ENCODE measurements at regions not wholly inside any gene's neighbourhood (a gene's known extent, or its start where the extent isn't known, plus 50 kb on each side); places are given as distances from the start of the nearest gene placed in this dataset.

- no peak overlapping the region for H3K4me3 ChIP-seq (ENCODE audit: low read depth, low read length)
- H3K27me3 ChIP-seq (ENCODE audit: control insufficient read depth, insufficient read depth, low read length) = 0 out of 2 replicates have a peak, but pooled peaks cover 4% of the 10 kb centered on the region
- H3K27ac ChIP-seq (ENCODE audit: low read depth, low read length) = no peak overlapping the region
- H3K9ac ChIP-seq (ENCODE audit: low read length) = no peak overlapping the region
- no peaks in the 10 kb centered on the region for H3K9me3 ChIP-seq (ENCODE audit: control insufficient read depth, insufficient read depth, low read depth, low read length)
- H3K36me3 ChIP-seq (ENCODE audit: control insufficient read depth, insufficient read depth, low read length) = no peaks in the 10 kb centered on the region
- H3K4me1 ChIP-seq (ENCODE audit: control insufficient read depth, insufficient read depth, low read length) = no peaks in the 10 kb centered on the region
Observed at GRCh38 chr7:35551321-35552081, 143.4 kb downstream of the HERPUD2 start.

DNA sequence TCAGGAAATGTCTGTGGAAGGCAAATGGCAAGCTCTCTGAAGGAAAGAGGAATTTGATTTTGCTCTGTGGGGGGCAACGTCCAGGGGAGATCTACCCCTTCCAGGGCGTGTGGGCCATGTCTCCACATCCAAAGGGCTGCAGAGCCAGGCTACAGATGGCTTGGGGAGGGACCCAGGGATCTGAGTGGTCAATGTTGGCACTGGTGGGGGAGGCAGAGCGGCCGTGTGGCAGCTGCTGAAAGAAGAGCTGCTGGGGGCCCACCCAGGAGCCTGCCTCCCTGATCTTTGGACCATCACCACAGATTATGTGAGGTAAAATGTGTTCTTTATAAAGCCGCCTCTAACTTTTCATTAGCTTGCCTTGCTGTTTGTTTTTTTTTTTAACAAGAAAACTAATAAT, 144.1 kb downstream of the HERPUD2 start:
- Histone ChIP-seq H3K4me1 (ENCODE audit: control insufficient read depth, insufficient read depth, low read length) (no peaks in the 10 kb centered on the region), H3K4me3 (ENCODE audit: low read depth, low read length) (no peak overlapping the region), H3K36me3 (ENCODE audit: control insufficient read depth, insufficient read depth, low read length) (no peaks in the 10 kb centered on the region), H3K9ac (ENCODE audit: low read length) (no peak overlapping the region), H3K27ac (ENCODE audit: low read depth, low read length) (no peak overlapping the region), H3K9me3 (ENCODE audit: control insufficient read depth, insufficient read depth, low read depth, low read length) (no peaks in the 10 kb centered on the region), H3K27me3 (ENCODE audit: control insufficient read depth, insufficient read depth, low read length) (peaks cover 4% of the 10 kb centered on the region; the same call in 1 of the 2 replicates)

DNA sequence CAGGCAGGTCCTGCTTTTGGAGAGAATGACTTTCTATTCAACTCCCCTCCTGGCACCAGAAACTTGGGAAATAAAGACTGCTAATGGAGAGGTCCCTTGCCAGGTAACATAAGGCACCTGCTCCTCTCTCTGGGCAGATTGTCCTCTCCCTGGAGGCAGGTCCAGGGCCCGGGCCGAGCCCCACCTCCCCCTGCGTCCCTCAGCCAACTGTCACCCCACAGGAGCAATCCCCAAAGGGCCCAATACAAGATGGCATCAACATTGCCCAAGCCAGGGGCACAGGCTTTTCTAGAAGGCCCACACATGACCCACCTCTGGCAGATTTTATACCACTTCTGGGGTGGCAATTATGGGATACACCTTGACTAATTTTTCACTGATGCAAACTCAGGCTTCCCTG, 145.2 kb downstream of the HERPUD2 start:
- Histone ChIP-seq H3K27me3 (ENCODE audit: control insufficient read depth, insufficient read depth, low read length) (peaks cover 4% of the 10 kb centered on the region; the same call in 1 of the 2 replicates), H3K4me3 (ENCODE audit: low read depth, low read length) (no peak overlapping the region), H3K4me1 (ENCODE audit: control insufficient read depth, insufficient read depth, low read length) (no peaks in the 10 kb centered on the region), H3K27ac (ENCODE audit: low read depth, low read length) (no peak overlapping the region), H3K9me3 (ENCODE audit: control insufficient read depth, insufficient read depth, low read depth, low read length) (no peaks in the 10 kb centered on the region), H3K9ac (ENCODE audit: low read length) (no peak overlapping the region), H3K36me3 (ENCODE audit: control insufficient read depth, insufficient read depth, low read length) (no peaks in the 10 kb centered on the region)

DNA sequence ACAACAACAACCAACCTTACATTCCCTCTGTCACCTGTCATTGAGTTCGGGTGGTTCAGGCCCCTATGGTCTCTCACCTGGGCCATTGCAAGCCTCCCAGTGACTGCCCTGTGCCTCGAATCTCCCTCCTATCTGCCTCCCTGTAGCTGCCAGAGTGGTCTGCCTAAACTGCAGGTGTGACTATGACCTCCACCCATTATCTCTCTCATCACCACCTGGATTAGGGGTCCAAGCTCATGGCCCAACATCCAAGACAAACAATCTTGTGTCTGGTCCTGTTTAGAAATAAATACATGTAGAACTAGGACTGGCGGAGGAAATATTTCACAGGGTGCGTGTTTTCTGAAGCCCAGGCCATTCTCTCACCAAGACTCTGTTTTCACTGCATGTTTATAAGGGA, 146.6 kb downstream of the HERPUD2 start:
- Histone ChIP-seq H3K36me3 (ENCODE audit: control insufficient read depth, insufficient read depth, low read length) (no peaks in the 10 kb centered on the region), H3K9ac (ENCODE audit: low read length) (no peak overlapping the region), H3K9me3 (ENCODE audit: control insufficient read depth, insufficient read depth, low read depth, low read length) (no peaks in the 10 kb centered on the region), H3K4me1 (ENCODE audit: control insufficient read depth, insufficient read depth, low read length) (no peaks in the 10 kb centered on the region), H3K4me3 (ENCODE audit: low read depth, low read length) (no peak overlapping the region), H3K27me3 (ENCODE audit: control insufficient read depth, insufficient read depth, low read length) (peaks cover 4% of the 10 kb centered on the region; the same call in 1 of the 2 replicates), H3K27ac (ENCODE audit: low read depth, low read length) (no peak overlapping the region)

- no peaks in the 10 kb centered on the region for H3K36me3 ChIP-seq (ENCODE audit: control insufficient read depth, insufficient read depth, low read length)
- H3K9ac ChIP-seq (ENCODE audit: low read length) = no peak overlapping the region
- no peak overlapping the region for H3K4me3 ChIP-seq (ENCODE audit: low read depth, low read length)
- H3K27me3 ChIP-seq (ENCODE audit: control insufficient read depth, insufficient read depth, low read length) = peaks cover 4% of the 10 kb centered on the region; the same call in 1 of the 2 replicates
- no peak overlapping the region for H3K27ac ChIP-seq (ENCODE audit: low read depth, low read length)
- no peaks in the 10 kb centered on the region for H3K4me1 ChIP-seq (ENCODE audit: control insufficient read depth, insufficient read depth, low read length)
- H3K9me3 ChIP-seq (ENCODE audit: control insufficient read depth, insufficient read depth, low read depth, low read length) = no peaks in the 10 kb centered on the region
Observed at GRCh38 chr7:35546691-35547429, 148.1 kb downstream of the HERPUD2 start.

DNA sequence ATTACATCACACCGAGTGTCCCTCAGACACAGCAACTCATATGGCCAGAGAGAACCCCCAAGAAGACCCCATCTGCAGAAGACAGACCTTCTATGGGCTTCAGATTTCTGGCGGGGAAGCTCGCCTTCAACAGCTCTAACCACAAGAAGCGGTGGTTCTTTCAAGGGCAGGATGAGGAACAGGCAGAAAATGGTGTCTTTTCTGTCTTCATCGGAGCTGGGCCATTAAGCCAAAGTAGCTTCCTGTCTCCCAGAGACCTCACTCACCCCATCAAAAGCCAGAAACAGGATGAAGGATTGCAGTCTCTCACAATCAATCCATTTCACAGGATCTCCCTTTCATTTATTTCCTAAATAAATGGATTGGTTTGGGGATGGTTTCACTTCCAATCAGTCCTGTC, 149.1 kb downstream of the HERPUD2 start:
- no peaks in the 10 kb centered on the region for H3K36me3 ChIP-seq (ENCODE audit: control insufficient read depth, insufficient read depth, low read length)
- no peak overlapping the region for H3K4me3 ChIP-seq (ENCODE audit: low read depth, low read length)
- H3K27ac ChIP-seq (ENCODE audit: low read depth, low read length) = no peak overlapping the region
- H3K9ac ChIP-seq (ENCODE audit: low read length) = no peak overlapping the region
- H3K9me3 ChIP-seq (ENCODE audit: control insufficient read depth, insufficient read depth, low read depth, low read length) = no peaks in the 10 kb centered on the region
- H3K27me3 ChIP-seq (ENCODE audit: control insufficient read depth, insufficient read depth, low read length) = peaks cover 4% of the 10 kb centered on the region; the same call in 1 of the 2 replicates
- no peaks in the 10 kb centered on the region for H3K4me1 ChIP-seq (ENCODE audit: control insufficient read depth, insufficient read depth, low read length)

- no peaks in the 10 kb centered on the region for H3K9me3 ChIP-seq (ENCODE audit: control insufficient read depth, insufficient read depth, low read depth, low read length)
- H3K4me1 ChIP-seq (ENCODE audit: control insufficient read depth, insufficient read depth, low read length) = no peaks in the 10 kb centered on the region
- H3K9ac ChIP-seq (ENCODE audit: low read length) = no peak overlapping the region
- H3K36me3 ChIP-seq (ENCODE audit: control insufficient read depth, insufficient read depth, low read length) = no peaks in the 10 kb centered on the region
- no peak overlapping the region for H3K27ac ChIP-seq (ENCODE audit: low read depth, low read length)
- peaks cover 5% of the 10 kb centered on the region; the same call in 1 of the 2 replicates for H3K27me3 ChIP-seq (ENCODE audit: control insufficient read depth, insufficient read depth, low read length)
- H3K4me3 ChIP-seq (ENCODE audit: low read depth, low read length) = no peak overlapping the region
Observed at GRCh38 chr7:35544028-35544742, 150.8 kb downstream of the HERPUD2 start.

GRCh38 chr7:35537067-35538023, 157.6 kb downstream of the HERPUD2 start:
- H3K36me3 ChIP-seq (ENCODE audit: control insufficient read depth, insufficient read depth, low read length) = no peaks in the 10 kb centered on the region
- no peak overlapping the region for H3K27ac ChIP-seq (ENCODE audit: low read depth, low read length)
- peak overlapping the region; percentile 52 for H3K4me3 ChIP-seq (ENCODE audit: low read depth, low read length)
- H3K4me1 ChIP-seq (ENCODE audit: control insufficient read depth, insufficient read depth, low read length) = no peaks in the 10 kb centered on the region
- no peak overlapping the region for H3K9ac ChIP-seq (ENCODE audit: low read length)
- no peaks in the 10 kb centered on the region for H3K9me3 ChIP-seq (ENCODE audit: control insufficient read depth, insufficient read depth, low read depth, low read length)
- H3K27me3 ChIP-seq (ENCODE audit: control insufficient read depth, insufficient read depth, low read length) = peaks cover 33% of the 10 kb centered on the region

DNA sequence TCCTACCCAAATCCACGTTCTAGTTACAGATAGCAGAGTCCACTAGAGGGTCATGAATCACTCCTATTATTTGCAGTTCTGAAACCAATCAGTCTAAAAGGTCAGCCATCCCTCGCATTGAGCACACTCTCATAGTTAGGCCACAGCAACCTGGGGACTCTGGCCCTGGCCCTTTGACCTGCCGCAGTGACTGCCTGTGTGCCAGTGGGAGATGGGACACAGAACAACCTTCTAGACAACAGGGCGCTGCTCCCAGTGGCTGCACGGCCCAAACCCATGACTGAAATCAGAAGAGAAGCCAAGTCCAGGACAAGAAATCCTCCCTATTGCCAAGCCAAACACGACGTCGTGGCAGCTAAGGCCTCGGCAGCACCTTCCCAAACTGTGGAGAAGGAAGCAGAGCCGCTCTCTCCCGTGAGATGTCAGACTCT, 158.5 kb downstream of the HERPUD2 start:
- H3K4me3 ChIP-seq (ENCODE audit: low read depth, low read length) = no peak overlapping the region
- H3K4me1 ChIP-seq (ENCODE audit: control insufficient read depth, insufficient read depth, low read length) = no peaks in the 10 kb centered on the region
- H3K36me3 ChIP-seq (ENCODE audit: control insufficient read depth, insufficient read depth, low read length) = no peaks in the 10 kb centered on the region
- H3K9me3 ChIP-seq (ENCODE audit: control insufficient read depth, insufficient read depth, low read depth, low read length) = 0 out of 2 replicates have a peak, but pooled peaks cover 2% of the 10 kb centered on the region
- H3K9ac ChIP-seq (ENCODE audit: low read length) = no peak overlapping the region
- H3K27ac ChIP-seq (ENCODE audit: low read depth, low read length) = no peak overlapping the region
- peaks cover 33% of the 10 kb centered on the region for H3K27me3 ChIP-seq (ENCODE audit: control insufficient read depth, insufficient read depth, low read length)

DNA sequence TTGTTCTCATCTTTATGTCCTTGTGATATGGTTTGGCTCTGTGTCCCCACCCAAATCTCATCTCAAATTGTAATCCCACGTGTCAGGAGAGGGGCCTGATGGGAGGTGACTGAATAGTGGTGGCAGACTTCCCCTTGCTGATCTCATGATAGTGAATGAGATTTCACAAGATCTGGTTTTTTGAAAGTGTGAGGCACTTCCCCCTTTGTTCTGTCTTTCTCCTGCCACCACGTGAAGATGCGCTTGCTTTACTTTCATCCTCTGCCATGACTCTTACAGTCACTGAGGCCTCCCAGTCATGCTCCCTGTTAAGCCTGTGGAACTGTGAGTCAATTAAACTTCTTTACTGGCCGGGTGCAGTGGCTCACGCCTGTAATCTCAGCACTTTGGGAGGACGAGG, 161.0 kb downstream of the HERPUD2 start:
- H3K4me1 ChIP-seq (ENCODE audit: control insufficient read depth, insufficient read depth, low read length) = no peaks in the 10 kb centered on the region
- no peak overlapping the region for H3K27ac ChIP-seq (ENCODE audit: low read depth, low read length)
- no peak overlapping the region for H3K9ac ChIP-seq (ENCODE audit: low read length)

More for the DNA sequence above, 161.0 kb downstream of the HERPUD2 start:
- H3K27me3 ChIP-seq (ENCODE audit: control insufficient read depth, insufficient read depth, low read length) = peaks cover 29% of the 10 kb centered on the region
- H3K9me3 ChIP-seq (ENCODE audit: control insufficient read depth, insufficient read depth, low read depth, low read length) = 0 out of 2 replicates have a peak, but pooled peaks cover 4% of the 10 kb centered on the region
- no peaks in the 10 kb centered on the region for H3K36me3 ChIP-seq (ENCODE audit: control insufficient read depth, insufficient read depth, low read length)
- no peak overlapping the region for H3K4me3 ChIP-seq (ENCODE audit: low read depth, low read length)

Measured in HUES6 (cell line).